HepG2 (cell line): ENCODE measurements at regions not wholly inside any gene's neighbourhood (a gene's known extent, or its start where the extent isn't known, plus 50 kb on each side); places are given as distances from the start of the nearest gene placed in this dataset.

ENCODE experiments used
- ATAC-seq: fragments of 200-7000 bp; cut with Tn5 transposase; 3 replicates; pipeline ENCODE4 v1.9.1; 2020; ENCODE audit warnings: mild to moderate bottlenecking, moderate library complexity
- BruUV-seq: library from RNA; stranded (reverse); fragments of 400-500 nt; replicated peaks from 2 replicates; lab custom pipeline; 2021; lab: Mats Ljungman, UMichigan
- CTCF ChIA-PET: fragments of 300-600 bp; formaldehyde crosslinking; extraction: SDS; loops from one replicate; lab custom pipeline; 2021; ENCODE audit warnings: low total read pairs, inconsistent platforms, low intra/inter-chr PET ratio; lab: Yijun Ruan, JAX
- POLR2A ChIA-PET: fragments of 350-600 bp; sonication (Branson Sonifier 250); formaldehyde crosslinking; loops from one replicate; lab custom pipeline; 2020; ENCODE audit warnings: antibody characterized with exemption, inconsistent platforms; lab: Yijun Ruan, JAX
- DNase-seq: peaks from one replicate; pipeline ENCODE4 v3.0.0-alpha.2; 2015; ENCODE audit warnings: low spot score
- FAIRE-seq: peaks from 3 replicates; lab custom pipeline; 2011; peaks lifted over from hg19 to GRCh38; lab: Jason Lieb, UNC
- H2AFZ ChIP-seq: one replicate; pipeline ENCODE4 v1.6.1; 2011; ENCODE audit warnings: low read length, inconsistent platforms
- H3K27ac ChIP-seq: fragments of 300-600 bp; 3 replicates; pipeline ENCODE4 v1.8.0; 2011; ENCODE audit warnings: mixed run types, mild to moderate bottlenecking, mixed read lengths, low read length, inconsistent platforms; ENCODE audit not compliant: insufficient read depth; ENCODE audit errors: extremely low read length
- H3K27me3 ChIP-seq, 2 experiments: fragments of 200-600 bp in 1 of 2; 2 replicates in 1 of 2; 3 replicates in 1 of 2; pipeline versions ENCODE4 v1.6.0 to v1.8.0; 2011; ENCODE audit warnings: low read length in 2 of 2, mild to moderate bottlenecking in 2 of 2, moderate library complexity in 2 of 2, inconsistent platforms in 1 of 2; ENCODE audit not compliant: insufficient read depth in 2 of 2, control insufficient read depth in 1 of 2
- H3K36me3 ChIP-seq, 2 experiments: fragments of 200-600 bp in 1 of 2; replicated peaks in 1 of 2; 2 replicates in 1 of 2; 3 replicates in 1 of 2; pipeline versions ENCODE4 v1.5.1 to v1.8.0; 2011; ENCODE audit warnings: low read length in 2 of 2, inconsistent platforms in 1 of 2; ENCODE audit not compliant: insufficient read depth in 2 of 2, control insufficient read depth in 1 of 2
- H3K4me1 ChIP-seq: 2 replicates; pipeline ENCODE4 v1.5.1; 2012; ENCODE audit warnings: low read length, inconsistent platforms; ENCODE audit not compliant: insufficient read depth
- H3K4me2 ChIP-seq: 2 replicates; pipeline ENCODE4 v1.6.0; 2011; ENCODE audit warnings: low read depth, low read length, inconsistent platforms
- H3K4me3 ChIP-seq, 3 experiments: fragments of 200-600 bp in 1 of 3; sonication (generic), shearing (Covaris generic) in 1 of 3; replicated peaks in 1 of 3; 2 replicates each; pipeline ENCODE4 v1.5.1; 2011 to 2016; ENCODE audit warnings: low read length in 3 of 3, inconsistent platforms in 2 of 3, low read depth in 2 of 3, mild to moderate bottlenecking in 2 of 3, control low read depth in 1 of 3, mixed read lengths in 1 of 3; ENCODE audit not compliant: insufficient read depth in 1 of 3
- H3K79me2 ChIP-seq: one replicate; pipeline ENCODE4 v1.6.1; 2011; ENCODE audit warnings: low read length, inconsistent platforms; ENCODE audit not compliant: insufficient read depth
- H3K9ac ChIP-seq: 2 replicates; pipeline ENCODE4 v1.6.0; 2011; ENCODE audit warnings: mild to moderate bottlenecking, low read depth, low read length, inconsistent platforms; ENCODE audit not compliant: insufficient read depth
- H3K9me3 ChIP-seq: 2 replicates; pipeline ENCODE4 v1.5.1; 2012; ENCODE audit warnings: mild to moderate bottlenecking, low read length
- H4K20me1 ChIP-seq: 2 replicates; pipeline ENCODE4 v1.6.0; 2011; ENCODE audit warnings: inconsistent platforms, mild to moderate bottlenecking, low read length, moderate library complexity; ENCODE audit not compliant: insufficient read depth
- FOXA1 ChIP-seq, 2 experiments: fragments of 450-650 bp in 1 of 2; sonication (generic) in 1 of 2; formaldehyde crosslinking in 1 of 2; IDR thresholded peaks; 2 replicates each; pipeline versions ENCODE4 v1.4.0 to v1.6.1; 2016 to 2020; ENCODE audit warnings: missing genetic modification reagents in 1 of 2
- ONECUT2 ChIP-seq: sonication (generic); formaldehyde crosslinking; IDR thresholded peaks from 2 replicates; pipeline ENCODE4 v1.4.0; 2020; ENCODE audit warnings: missing genetic modification reagents
- SP4 ChIP-seq: sonication (generic); formaldehyde crosslinking; IDR thresholded peaks from 2 replicates; pipeline ENCODE4 v1.8.1; 2023; ENCODE audit warnings: mild to moderate bottlenecking, missing genetic modification reagents
- STAG1 ChIP-seq: sonication (generic); formaldehyde crosslinking; IDR thresholded peaks from 2 replicates; pipeline ENCODE4 v1.4.0; 2020; ENCODE audit warnings: missing genetic modification reagents
- ZSCAN31 ChIP-seq: sonication (generic); formaldehyde crosslinking; IDR thresholded peaks from 2 replicates; pipeline ENCODE4 v1.5.0; 2020; ENCODE audit warnings: low read depth, mild to moderate bottlenecking, missing genetic modification reagents
- WGBS: methylation state at CpG from one replicate; pipeline ENCODE4 v1.1.6; 2017; ENCODE audit warnings: low lambda C conversion rate; 5-methylcytosine and 5-hydroxymethylcytosine counted together
- in situ Hi-C: cut with HindIII; loops from 2 replicates; pipeline ENCODE4 v1.10.0; 2017; ENCODE audit warnings: low pct_unique_long_range_greater_than_20kb; ENCODE audit not compliant: extremely low pct_ligation_motif_present
- intact Hi-C: fragments of 100-400 bp; cut with micrococcal nuclease; formaldehyde crosslinking; loops from one replicate; pipeline ENCODE4 v1.10.0; 2022; ENCODE audit not compliant: unreplicated experiment
- TF ChIP-seq, protein P1 (sequence below): sonication (generic); formaldehyde crosslinking; IDR thresholded peaks from 2 replicates; pipeline ENCODE4 v1.5.1; 2020; ENCODE audit warnings: mild to moderate bottlenecking, missing genetic modification reagents, moderate library complexity
- TF ChIP-seq, protein P2 (sequence below): sonication (generic); formaldehyde crosslinking; IDR thresholded peaks from 2 replicates; pipeline ENCODE4 v1.8.1; 2023; ENCODE audit warnings: mild to moderate bottlenecking, inconsistent platforms, moderate library complexity, missing genetic modification reagents, borderline replicate concordance

DNA sequence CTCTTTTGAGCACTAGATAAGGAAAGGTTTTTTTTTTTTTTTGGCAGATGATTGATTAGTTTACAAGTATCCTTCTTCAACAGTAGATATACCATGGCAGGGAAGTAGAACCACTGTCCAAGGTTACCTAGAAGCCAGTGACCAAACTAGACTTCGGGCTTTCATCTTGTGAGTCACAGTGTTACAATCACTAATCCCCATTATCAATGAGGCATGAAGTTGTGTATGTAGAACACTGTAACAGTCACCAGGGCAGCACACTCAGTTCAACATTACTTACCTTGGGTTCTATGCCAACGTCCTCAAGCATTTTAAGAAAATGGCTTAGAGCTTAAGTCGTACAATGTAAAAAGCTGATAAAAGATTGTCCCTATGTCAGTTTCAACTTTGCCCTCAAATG, 430.9 kb downstream of the ETS1 start (continued):
- TF ChIP-seq, protein P1, sequence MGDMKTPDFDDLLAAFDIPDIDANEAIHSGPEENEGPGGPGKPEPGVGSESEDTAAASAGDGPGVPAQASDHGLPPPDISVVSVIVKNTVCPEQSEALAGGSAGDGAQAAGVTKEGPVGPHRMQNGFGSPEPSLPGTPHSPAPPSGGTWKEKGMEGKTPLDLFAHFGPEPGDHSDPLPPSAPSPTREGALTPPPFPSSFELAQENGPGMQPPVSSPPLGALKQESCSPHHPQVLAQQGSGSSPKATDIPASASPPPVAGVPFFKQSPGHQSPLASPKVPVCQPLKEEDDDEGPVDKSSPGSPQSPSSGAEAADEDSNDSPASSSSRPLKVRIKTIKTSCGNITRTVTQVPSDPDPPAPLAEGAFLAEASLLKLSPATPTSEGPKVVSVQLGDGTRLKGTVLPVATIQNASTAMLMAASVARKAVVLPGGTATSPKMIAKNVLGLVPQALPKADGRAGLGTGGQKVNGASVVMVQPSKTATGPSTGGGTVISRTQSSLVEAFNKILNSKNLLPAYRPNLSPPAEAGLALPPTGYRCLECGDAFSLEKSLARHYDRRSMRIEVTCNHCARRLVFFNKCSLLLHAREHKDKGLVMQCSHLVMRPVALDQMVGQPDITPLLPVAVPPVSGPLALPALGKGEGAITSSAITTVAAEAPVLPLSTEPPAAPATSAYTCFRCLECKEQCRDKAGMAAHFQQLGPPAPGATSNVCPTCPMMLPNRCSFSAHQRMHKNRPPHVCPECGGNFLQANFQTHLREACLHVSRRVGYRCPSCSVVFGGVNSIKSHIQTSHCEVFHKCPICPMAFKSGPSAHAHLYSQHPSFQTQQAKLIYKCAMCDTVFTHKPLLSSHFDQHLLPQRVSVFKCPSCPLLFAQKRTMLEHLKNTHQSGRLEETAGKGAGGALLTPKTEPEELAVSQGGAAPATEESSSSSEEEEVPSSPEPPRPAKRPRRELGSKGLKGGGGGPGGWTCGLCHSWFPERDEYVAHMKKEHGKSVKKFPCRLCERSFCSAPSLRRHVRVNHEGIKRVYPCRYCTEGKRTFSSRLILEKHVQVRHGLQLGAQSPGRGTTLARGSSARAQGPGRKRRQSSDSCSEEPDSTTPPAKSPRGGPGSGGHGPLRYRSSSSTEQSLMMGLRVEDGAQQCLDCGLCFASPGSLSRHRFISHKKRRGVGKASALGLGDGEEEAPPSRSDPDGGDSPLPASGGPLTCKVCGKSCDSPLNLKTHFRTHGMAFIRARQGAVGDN (CRISPR knock-in tag): no peak
- no peak for TF ChIP-seq ONECUT2
- no peak for TF ChIP-seq SP4

DNA sequence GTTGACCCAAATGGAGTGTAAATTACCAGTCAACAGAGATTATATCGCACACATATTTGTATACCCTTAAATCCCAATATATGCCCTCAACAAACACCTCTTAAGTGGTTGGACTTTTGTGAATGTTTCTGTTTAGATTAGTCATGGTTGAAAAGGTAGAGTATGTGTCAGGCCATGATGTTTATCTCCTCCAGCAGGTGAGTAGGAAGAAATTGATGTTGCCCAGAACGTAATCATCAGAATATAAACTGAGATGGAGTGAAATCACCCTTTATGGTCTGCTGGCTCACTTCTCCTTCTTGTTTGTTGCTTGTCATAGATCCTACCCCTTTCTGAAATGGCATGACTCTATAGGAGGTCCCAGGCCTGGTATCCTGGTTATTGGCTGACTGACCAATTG, 431.8 kb downstream of the ETS1 start:
- ATAC-seq (no peak), FAIRE-seq (no peak), DNase-seq (no peak)
- H4K20me1 ChIP-seq: no peaks in the 10 kb centered on the region
- no peaks in the 10 kb centered on the region for H3K4me1 ChIP-seq
- no peak for TF ChIP-seq STAG1 (CRISPR knock-in tag)
- no peak for TF ChIP-seq ZSCAN31 (CRISPR knock-in tag)
- TF ChIP-seq FOXA1 (IDR thresholded peaks at IDR 0.05): no peak
- TF ChIP-seq FOXA1 (CRISPR knock-in tag; IDR thresholded peaks at IDR 0.05): no peak
- TF ChIP-seq, protein P2, sequence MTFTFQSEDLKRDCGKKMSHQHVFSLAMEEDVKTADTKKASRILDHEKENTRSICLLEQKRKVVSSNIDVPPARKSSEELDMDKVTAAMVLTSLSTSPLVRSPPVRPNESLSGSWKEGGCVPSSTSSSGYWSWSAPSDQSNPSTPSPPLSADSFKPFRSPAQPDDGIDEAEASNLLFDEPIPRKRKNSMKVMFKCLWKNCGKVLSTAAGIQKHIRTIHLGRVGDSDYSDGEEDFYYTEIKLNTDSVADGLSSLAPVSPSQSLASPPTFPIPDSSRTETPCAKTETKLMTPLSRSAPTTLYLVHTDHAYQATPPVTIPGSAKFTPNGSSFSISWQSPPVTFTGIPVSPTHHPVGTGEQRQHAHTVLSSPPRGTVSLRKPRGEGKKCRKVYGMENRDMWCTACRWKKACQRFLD (CRISPR knock-in tag): no peak
- intact Hi-C loops: loop anchor here (5.0 kb wide), 1 partner anchor 477 kb away; no protein-coding TSS in a partner anchor
- H3K27me3 ChIP-seq: no peaks in the 10 kb centered on the region
- H3K9me3 ChIP-seq: no peaks in the 10 kb centered on the region
- CTCF ChIA-PET: no interaction called here
- no peak overlapping the region for H3K27ac ChIP-seq
- POLR2A ChIA-PET: no interaction called here
- WGBS: 0% methylated on average over 2 of the region's 2 CpGs
- H3K79me2 ChIP-seq: no peaks in the 10 kb centered on the region
- no peaks in the 10 kb centered on the region for H3K36me3 ChIP-seq
- no TSS peak for BruUV-seq
- in situ Hi-C loops: loop anchor here (25.0 kb wide), 1 partner anchor 1718 kb away; no protein-coding TSS in a partner anchor
- H3K4me3 ChIP-seq: no peak overlapping the region
- no peak overlapping the region for H2AFZ ChIP-seq
- H3K9ac ChIP-seq: no peak overlapping the region
- H3K4me2 ChIP-seq: no peak overlapping the region
